ENCODE measurements at regions not wholly inside any gene's neighbourhood (a gene's known extent, or its start where the extent isn't known, plus 50 kb on each side); places are given as distances from the start of the nearest gene placed in this dataset.

GRCh38 chr10:58140691-58141347 lies 126.9 kb downstream of the IPMK start:
- ATAC-seq, result no peak
- Mint-ChIP-seq H3K27me3 (peaks cover 15% of the 10 kb centered on the region), H3K36me3 (ENCODE audit: low read depth) (no peaks in the 10 kb centered on the region), H3K4me3 (no peak overlapping the region), H3K27ac (no peak overlapping the region), H3K4me1 (no peaks in the 10 kb centered on the region)
- DNase-seq, result no peak
- H3K9me3 ChIP-seq (ENCODE audit: control insufficient read depth, low read length, poor library complexity, severe bottlenecking), result no peaks in the 10 kb centered on the region

DNA sequence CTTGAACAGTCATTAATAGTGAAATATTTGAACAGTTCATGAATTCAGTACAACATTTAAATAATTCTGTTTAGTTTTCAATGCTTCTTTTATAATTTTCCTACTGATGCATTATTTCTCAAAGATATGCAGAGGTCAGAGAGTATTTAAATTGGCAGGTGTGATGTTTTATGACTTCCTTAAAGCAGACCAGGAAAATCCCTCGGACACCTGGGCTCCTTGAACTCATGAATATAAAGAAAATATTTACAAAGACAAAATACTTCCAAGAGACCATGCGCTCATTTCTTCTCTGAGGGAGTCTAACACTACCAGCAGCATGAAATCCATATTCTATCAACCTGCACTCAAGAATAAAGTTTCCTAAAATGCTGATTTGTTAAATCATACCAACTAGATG lies 127.6 kb downstream of the IPMK start:
- no peak overlapping the region for H3K4me3 Mint-ChIP-seq
- no peak overlapping the region for H3K27ac Mint-ChIP-seq
- no peaks in the 10 kb centered on the region for H3K4me1 Mint-ChIP-seq
- H3K36me3 Mint-ChIP-seq (ENCODE audit: low read depth), result no peaks in the 10 kb centered on the region
- ATAC-seq (no peak), DNase-seq (no peak)
- peaks cover 15% of the 10 kb centered on the region for H3K27me3 Mint-ChIP-seq
- no peaks in the 10 kb centered on the region for H3K9me3 ChIP-seq (ENCODE audit: control insufficient read depth, low read length, poor library complexity, severe bottlenecking)

DNA sequence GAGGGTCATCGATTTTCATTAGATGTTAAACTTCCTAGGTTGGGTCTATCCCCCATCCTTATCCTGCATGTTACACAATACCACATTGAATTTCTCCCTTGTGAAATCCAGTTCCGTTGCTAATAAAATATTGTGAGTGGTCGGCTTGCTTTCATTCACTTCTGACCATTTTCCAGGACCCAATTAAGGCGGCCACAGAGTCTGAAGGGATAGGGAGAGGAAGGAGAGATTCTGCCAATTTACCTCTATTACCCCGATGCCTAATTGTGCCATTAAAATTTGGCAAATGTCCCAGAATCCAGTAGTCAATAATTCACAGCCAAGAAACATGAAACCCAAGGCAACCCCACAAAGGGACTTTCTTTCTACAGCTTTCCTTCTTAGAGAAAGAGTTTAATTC lies 129.9 kb downstream of the IPMK start:
- no peak for DNase-seq
- H3K9me3 ChIP-seq (ENCODE audit: control insufficient read depth, low read length, poor library complexity, severe bottlenecking), result no peaks in the 10 kb centered on the region
- Mint-ChIP-seq H3K36me3 (ENCODE audit: low read depth) (no peaks in the 10 kb centered on the region), H3K4me1 (no peaks in the 10 kb centered on the region), H3K27ac (no peak overlapping the region), H3K27me3 (peaks cover 15% of the 10 kb centered on the region), H3K4me3 (no peak overlapping the region)
- no peak for ATAC-seq

DNA sequence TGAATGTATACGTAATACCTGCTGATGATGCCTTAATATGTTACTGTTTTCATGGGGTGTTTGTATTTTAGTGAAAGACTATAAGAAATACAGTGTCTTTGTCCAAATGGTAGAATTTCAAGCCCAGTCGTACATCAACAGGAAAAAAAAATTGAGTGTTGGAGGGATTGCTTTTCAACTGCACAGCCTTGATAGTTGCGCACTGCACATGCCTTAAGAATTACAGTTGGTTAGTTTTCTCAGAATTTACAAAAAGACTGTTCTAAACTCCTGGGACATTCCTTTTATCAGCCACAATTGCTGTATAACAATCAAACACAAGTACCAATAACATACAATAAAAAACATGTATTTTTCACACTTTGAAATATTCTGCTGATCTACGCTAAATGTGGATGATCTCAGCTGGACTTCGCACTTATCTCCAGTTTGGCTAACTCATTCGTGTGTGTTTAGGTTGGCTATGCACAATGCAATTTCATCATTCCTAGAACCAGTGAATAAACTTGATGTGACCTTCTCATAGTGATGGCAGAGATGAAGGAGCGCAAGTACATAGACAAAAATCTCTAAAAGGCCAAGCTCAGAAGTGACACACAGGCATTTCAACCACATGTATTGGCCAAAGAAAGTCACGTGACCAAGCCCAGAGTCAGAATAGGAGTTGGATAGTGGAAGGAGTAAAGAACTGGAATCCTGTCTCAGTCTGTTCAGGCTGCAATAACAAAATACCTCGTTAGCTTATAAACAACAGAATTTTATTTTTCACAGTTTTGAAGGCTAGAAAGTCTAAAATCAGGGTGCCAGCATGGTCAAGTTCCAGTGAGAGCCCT lies 152.3 kb downstream of the IPMK start:
- Mint-ChIP-seq H3K27me3 (peaks cover 29% of the 10 kb centered on the region), H3K4me1 (no peaks in the 10 kb centered on the region), H3K36me3 (ENCODE audit: low read depth) (no peaks in the 10 kb centered on the region), H3K27ac (no peak overlapping the region), H3K4me3 (no peak overlapping the region)
- DNase-seq (no peak), ATAC-seq (no peak)
- no peaks in the 10 kb centered on the region for H3K9me3 ChIP-seq (ENCODE audit: control insufficient read depth, low read length, poor library complexity, severe bottlenecking)

DNA sequence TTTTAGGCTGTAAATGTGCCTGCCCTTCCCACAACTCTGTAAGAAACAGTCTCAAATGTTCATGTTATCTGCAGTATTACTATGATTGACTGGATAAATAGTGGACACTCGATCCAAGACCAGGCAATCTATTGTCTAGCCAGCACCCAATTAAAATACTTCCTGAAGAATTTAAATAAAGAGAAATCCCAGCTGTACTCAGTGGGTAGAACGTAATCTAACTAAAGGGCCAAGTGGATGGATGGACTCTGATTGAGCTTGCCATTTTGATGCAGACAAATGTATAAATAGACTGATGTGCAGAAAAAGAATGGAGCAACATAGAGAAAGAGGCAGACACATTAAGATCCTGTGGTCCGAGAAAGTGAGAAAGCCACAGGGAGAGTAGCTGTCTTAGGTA lies 158.0 kb downstream of the IPMK start:
- no peak overlapping the region for H3K4me3 Mint-ChIP-seq
- no peak overlapping the region for H3K27ac Mint-ChIP-seq
- no peaks in the 10 kb centered on the region for H3K9me3 ChIP-seq (ENCODE audit: control insufficient read depth, low read length, poor library complexity, severe bottlenecking)
- H3K27me3 Mint-ChIP-seq, result peaks cover 27% of the 10 kb centered on the region
- H3K4me1 Mint-ChIP-seq, result peaks cover 2% of the 10 kb centered on the region
- no peak for DNase-seq
- no peak for ATAC-seq
- H3K36me3 Mint-ChIP-seq (ENCODE audit: low read depth), result no peaks in the 10 kb centered on the region

DNA sequence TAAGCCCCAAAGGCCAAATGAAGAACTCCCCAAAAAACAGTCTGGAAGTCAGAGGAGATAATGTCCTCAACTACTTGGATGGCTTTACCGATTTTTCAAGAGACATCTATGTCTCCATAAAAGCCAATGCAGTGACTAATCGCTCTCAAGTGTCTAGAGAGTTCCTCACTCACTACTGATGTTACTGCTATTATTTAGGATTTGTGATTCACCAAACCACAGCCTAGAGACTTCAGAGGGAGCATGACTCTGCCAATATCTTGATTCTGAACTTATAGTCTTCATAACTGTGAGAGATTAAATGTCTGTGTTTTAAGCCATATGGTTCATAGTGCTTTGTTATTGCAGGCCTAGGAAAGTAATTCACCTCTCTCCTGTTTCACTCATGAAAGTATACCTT lies 160.2 kb downstream of the IPMK start:
- H3K36me3 Mint-ChIP-seq (ENCODE audit: low read depth), result no peaks in the 10 kb centered on the region
- no peak overlapping the region for H3K27ac Mint-ChIP-seq
- DNase-seq (no peak), ATAC-seq (no peak)
- H3K27me3 Mint-ChIP-seq, result peaks cover 27% of the 10 kb centered on the region
- no peak overlapping the region for H3K4me3 Mint-ChIP-seq
- no peaks in the 10 kb centered on the region for H3K9me3 ChIP-seq (ENCODE audit: control insufficient read depth, low read length, poor library complexity, severe bottlenecking)
- peaks cover 2% of the 10 kb centered on the region for H3K4me1 Mint-ChIP-seq

- Mint-ChIP-seq H3K4me3 (no peak overlapping the region), H3K27me3 (peaks cover 27% of the 10 kb centered on the region), H3K36me3 (ENCODE audit: low read depth) (no peaks in the 10 kb centered on the region), H3K27ac (no peak overlapping the region), H3K4me1 (peaks cover 2% of the 10 kb centered on the region)
- no peaks in the 10 kb centered on the region for H3K9me3 ChIP-seq (ENCODE audit: control insufficient read depth, low read length, poor library complexity, severe bottlenecking)
- DNase-seq, result no peak
- ATAC-seq, result no peak
Measured at GRCh38 chr10:58106211-58107035, 161.3 kb downstream of the IPMK start.

- no peak for ATAC-seq
- peaks cover 27% of the 10 kb centered on the region for H3K27me3 Mint-ChIP-seq
Measured at GRCh38 chr10:58104351-58104751, 163.3 kb downstream of the IPMK start.

DNA sequence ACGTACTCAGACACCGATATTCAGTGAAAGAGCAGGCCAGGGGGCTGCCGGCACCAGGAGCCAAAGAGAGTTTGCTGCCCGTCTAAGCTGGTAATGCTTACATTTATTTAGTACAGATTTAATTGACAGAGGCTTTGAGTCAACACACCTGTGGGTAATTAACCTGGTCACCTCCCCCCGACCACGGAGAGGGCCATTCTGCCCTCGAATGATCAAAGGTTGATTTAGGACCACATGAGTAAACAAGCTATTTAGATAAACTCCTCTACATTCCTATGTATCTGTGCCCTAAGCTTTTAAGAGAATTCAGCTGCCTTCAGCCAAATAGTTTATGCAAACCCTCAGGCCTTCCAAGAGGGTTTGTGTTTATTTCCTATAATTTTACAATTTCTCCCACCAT lies 164.8 kb downstream of the IPMK start:
- H3K4me1 Mint-ChIP-seq, result peaks cover 2% of the 10 kb centered on the region

More at GRCh38 chr10:58104351-58104751, 163.3 kb downstream of the IPMK start:
- DNase-seq, result no peak
- H3K4me1 Mint-ChIP-seq, result peaks cover 2% of the 10 kb centered on the region
- no peak overlapping the region for H3K27ac Mint-ChIP-seq
- H3K4me3 Mint-ChIP-seq, result no peak overlapping the region
- no peaks in the 10 kb centered on the region for H3K36me3 Mint-ChIP-seq (ENCODE audit: low read depth)
- H3K9me3 ChIP-seq (ENCODE audit: control insufficient read depth, low read length, poor library complexity, severe bottlenecking), result no peaks in the 10 kb centered on the region

DNA sequence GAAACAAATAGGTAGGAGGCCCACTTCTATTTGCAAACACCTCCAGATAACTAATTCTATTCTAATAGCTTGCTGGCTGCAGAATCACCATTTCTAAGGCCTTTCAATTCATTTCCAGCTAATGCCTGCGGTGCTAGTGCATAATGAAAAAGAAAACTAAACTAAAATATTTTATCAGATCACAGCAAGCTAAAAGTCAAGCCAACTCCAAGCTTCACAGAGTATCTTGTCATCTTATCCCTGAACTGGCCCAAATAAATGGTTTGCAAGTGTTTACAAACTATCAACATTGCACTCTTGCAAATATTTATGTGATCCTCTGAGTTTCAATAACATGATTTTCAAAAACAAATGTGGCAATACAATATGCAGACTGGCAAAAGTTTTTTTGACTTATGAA lies 166.0 kb downstream of the IPMK start:
- peaks cover 2% of the 10 kb centered on the region for H3K4me1 Mint-ChIP-seq
- no peak overlapping the region for H3K4me3 Mint-ChIP-seq
- DNase-seq (no peak), ATAC-seq (no peak)
- no peaks in the 10 kb centered on the region for H3K9me3 ChIP-seq (ENCODE audit: control insufficient read depth, low read length, poor library complexity, severe bottlenecking)
- H3K36me3 Mint-ChIP-seq (ENCODE audit: low read depth), result no peaks in the 10 kb centered on the region
- H3K27me3 Mint-ChIP-seq, result peaks cover 5% of the 10 kb centered on the region
- H3K27ac Mint-ChIP-seq, result no peak overlapping the region

More for the DNA sequence above, 164.8 kb downstream of the IPMK start:
- Mint-ChIP-seq H3K4me3 (no peak overlapping the region), H3K27me3 (peaks cover 12% of the 10 kb centered on the region), H3K36me3 (ENCODE audit: low read depth) (no peaks in the 10 kb centered on the region), H3K27ac (no peak overlapping the region)
- ATAC-seq (no peak), DNase-seq (no peak)
- no peaks in the 10 kb centered on the region for H3K9me3 ChIP-seq (ENCODE audit: control insufficient read depth, low read length, poor library complexity, severe bottlenecking)

DNA sequence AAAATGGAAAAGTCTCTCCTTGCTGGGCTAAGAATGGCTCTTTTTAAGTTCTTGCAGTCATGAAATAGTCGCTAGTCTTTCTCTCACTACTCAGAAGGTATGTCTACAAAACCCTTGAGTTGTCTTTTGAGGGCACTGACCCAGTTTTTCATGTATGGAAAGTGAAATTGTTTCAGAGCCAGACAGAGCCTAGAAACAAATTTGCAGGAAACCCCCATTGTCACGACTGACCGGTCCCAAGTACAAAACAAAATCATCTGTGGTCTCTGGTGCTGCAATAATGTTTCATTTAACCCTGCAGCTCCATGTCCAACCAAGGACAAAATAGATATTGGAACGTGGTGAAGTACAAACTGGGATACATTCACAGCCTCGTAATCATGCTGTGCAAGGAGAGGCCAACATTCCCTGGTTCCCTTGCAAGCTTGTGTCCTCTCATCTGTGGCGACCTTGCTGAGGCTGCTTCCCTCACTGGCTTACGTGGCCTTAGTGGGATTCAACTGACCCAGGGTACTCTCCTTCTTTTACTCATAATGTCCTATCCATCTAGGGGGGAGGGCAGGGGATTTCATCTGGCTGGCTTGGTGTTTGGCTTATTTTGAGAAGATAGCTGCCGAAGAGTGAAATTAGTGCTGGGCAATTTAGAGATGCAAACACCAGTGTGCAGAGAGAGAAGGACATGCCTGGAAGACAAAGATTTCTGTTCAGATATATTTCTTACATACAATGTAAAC lies 172.5 kb downstream of the IPMK start:
- no peaks in the 10 kb centered on the region for H3K9me3 ChIP-seq (ENCODE audit: control insufficient read depth, low read length, poor library complexity, severe bottlenecking)
- no peak for ATAC-seq
- no peak for DNase-seq
- Mint-ChIP-seq H3K27me3 (peaks cover 16% of the 10 kb centered on the region), H3K36me3 (ENCODE audit: low read depth) (no peaks in the 10 kb centered on the region), H3K27ac (no peak overlapping the region), H3K4me1 (no peaks in the 10 kb centered on the region), H3K4me3 (no peak overlapping the region)

DNA sequence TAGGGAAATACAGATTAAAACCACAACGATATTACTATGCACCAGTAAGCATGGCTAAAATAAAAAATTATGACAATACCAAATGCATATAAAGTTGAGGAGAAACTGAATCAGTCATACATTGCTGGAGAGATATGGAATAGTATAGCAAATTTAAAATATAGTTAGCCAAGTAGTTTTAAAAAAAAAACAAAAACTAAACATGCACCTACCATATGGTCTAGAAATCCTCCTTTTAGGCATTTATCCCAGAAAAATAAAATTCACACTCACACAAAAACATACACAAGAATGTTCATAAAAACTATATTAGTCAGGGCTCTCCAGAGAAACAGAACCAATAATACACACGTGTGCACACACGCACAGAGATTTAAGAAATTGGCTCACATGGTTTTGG lies 175.8 kb downstream of the IPMK start:
- no peak for ATAC-seq
- no peaks in the 10 kb centered on the region for H3K9me3 ChIP-seq (ENCODE audit: control insufficient read depth, low read length, poor library complexity, severe bottlenecking)

GRCh38 chr10:58089739-58090138 lies 178.0 kb downstream of the IPMK start:
- no peaks in the 10 kb centered on the region for H3K9me3 ChIP-seq (ENCODE audit: control insufficient read depth, low read length, poor library complexity, severe bottlenecking)
- H3K4me1 Mint-ChIP-seq, result no peaks in the 10 kb centered on the region
- ATAC-seq (no peak), DNase-seq (no peak)
- H3K4me3 Mint-ChIP-seq, result no peak overlapping the region
- H3K36me3 Mint-ChIP-seq (ENCODE audit: low read depth), result no peaks in the 10 kb centered on the region
- H3K27me3 Mint-ChIP-seq, result peaks cover 32% of the 10 kb centered on the region
- no peak overlapping the region for H3K27ac Mint-ChIP-seq

More for the DNA sequence above, 175.8 kb downstream of the IPMK start:
- Mint-ChIP-seq H3K36me3 (ENCODE audit: low read depth) (no peaks in the 10 kb centered on the region), H3K4me1 (no peaks in the 10 kb centered on the region), H3K4me3 (no peak overlapping the region), H3K27ac (no peak overlapping the region), H3K27me3 (peaks cover 16% of the 10 kb centered on the region)
- no peak for DNase-seq
